HG02610 (cell line): ENCODE measurements at regions not wholly inside any gene's neighbourhood (a gene's known extent, or its start where the extent isn't known, plus 50 kb on each side); places are given as distances from the start of the nearest gene placed in this dataset.

ENCODE experiments used
- ATAC-seq: cut with Tn5 transposase; IDR thresholded peaks from one replicate; pipeline ENCODE4 v1.9.1; 2021; ENCODE audit warnings: mild to moderate bottlenecking, moderate library complexity; ENCODE audit not compliant: unreplicated experiment

- no peak for ATAC-seq
Measured at GRCh38 chr19:31963746-31964145, 381.7 kb upstream of the ZNF507 start.

GRCh38 chr19:31969016-31969415 lies 376.4 kb upstream of the ZNF507 start:
- ATAC-seq: no peak

DNA sequence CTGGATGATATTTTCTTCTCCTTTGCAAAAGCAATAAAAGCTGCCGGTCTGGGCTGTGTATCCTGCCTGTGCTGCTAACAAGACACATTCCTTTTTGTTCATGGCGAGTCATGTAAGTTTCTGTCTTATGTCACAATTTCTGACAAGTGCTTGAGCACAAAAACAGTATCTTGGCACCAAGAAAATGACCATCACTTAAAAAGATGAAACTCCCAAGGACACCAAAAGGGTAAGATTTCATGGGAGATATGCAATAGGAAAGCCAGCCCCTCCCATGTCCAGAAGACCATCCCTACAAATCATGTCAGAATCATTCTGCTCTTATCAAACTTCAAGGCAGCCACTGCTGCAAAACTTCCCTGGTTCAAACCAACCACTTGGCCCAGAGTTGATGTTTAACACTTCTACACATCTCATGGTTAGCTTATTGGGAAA lies 375.4 kb upstream of the ZNF507 start:
- ATAC-seq: no peak

DNA sequence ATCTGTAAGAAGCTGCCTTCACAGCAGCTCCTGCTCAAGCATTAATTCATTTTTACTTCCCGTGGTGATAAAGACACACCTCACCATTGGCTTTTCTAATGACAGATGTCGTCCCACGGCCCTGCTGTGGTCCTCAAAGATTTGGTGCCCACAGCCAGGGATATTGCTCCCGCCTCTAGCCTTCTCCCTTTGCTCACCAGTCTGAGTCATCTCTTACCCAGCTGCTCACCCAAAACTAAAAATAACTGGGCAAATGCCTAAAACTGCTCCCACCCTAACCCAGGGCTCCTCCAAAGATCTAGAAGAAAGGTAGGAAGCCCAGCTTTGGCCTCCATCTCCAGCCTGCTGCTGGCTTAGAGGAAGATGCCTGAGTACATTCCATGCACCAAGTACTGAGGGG lies 371.1 kb upstream of the ZNF507 start:
- no peak for ATAC-seq

DNA sequence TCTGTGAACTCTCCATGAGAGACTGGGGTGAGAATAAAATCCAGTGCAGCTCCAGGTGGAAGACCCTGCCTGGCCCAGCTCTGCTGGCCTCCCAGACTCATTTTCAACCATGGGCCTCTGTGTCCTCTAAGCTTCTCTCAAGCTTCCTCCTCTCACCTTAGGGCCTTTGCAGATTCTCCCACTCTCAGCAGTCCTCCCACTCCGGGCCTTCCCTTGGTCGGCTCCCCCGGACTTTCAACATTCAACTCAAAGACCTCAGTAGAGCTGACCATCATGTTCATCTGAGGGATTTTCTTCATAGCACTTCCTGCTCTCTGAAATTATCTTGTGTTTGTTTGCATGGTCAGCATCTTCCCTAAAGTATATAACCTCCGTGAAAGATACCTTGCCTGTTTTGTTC lies 370.5 kb upstream of the ZNF507 start:
- ATAC-seq: no peak

DNA sequence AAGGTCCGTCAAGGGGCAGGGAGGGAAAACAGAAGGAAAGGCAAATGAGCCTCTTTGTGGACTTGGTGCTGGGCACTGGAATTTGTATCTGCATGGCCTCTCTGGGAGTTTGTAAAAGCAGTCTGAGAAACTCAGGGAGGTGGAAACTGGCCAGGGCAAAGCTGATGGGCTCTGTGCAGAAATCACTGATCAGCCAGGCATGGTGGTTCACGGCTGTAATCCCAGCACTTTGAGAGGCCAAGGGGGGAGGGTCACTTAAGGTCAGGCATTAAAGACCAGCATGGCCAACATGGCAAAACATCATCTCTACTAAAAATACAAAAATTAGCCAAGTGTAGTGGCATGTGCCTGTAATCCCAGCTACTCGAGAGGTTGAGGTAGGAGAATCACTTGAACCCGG lies 369.9 kb upstream of the ZNF507 start:
- no peak for ATAC-seq

DNA sequence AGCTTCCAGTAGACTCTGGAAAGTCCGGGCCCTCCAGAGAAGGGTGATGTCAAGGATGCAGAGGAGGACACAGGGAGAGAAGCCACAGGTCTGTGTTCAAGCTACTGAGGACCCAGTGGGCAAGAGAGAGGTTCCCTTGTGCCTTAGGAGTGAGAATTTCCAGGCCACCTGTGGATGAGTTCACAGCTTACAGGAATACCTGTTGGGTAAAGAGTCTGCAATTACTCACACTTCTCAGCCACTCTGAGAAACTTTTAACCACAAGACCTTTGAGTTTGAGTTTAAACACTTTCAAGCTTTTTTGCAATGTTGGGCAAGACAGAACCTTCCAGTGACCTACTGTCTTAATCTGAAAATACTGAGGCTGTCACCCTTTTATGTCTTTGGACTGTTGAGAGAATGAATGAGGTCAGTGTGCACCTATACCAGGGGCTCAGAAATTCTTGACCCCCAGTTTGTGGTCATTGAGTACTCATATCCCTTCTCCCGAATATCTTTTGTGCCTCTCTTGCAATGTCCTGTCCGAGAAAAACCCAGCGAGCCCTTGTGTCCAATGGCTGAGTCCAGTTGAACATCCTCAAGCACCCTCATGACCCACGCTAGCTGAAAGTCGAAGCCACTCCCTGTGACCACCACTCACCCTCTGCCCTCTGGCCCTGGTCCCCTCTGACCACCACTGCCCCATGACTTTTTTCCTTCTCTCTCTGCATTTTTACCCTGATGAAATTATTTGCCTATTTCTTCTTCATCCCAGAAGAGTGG lies 368.5 kb upstream of the ZNF507 start:
- no peak for ATAC-seq

DNA sequence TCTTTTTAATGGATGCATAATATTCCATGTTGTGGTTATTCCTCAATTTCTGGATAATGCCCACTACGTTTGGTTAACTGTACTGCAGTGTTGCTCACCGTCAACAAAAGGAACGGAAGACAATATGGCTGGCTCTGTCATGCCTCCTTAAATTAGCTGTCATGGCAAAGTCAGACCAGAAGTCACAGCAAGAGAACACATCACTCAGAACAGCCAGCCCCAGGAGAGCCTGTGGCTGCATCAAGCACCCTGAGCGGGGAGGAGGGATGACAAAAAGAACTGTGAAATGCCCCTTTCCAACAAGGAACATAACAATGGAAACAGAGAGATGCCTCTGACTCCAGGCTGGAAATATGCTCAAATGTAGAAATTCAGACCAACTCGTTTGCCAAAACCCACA lies 366.0 kb upstream of the ZNF507 start:
- ATAC-seq: no peak

DNA sequence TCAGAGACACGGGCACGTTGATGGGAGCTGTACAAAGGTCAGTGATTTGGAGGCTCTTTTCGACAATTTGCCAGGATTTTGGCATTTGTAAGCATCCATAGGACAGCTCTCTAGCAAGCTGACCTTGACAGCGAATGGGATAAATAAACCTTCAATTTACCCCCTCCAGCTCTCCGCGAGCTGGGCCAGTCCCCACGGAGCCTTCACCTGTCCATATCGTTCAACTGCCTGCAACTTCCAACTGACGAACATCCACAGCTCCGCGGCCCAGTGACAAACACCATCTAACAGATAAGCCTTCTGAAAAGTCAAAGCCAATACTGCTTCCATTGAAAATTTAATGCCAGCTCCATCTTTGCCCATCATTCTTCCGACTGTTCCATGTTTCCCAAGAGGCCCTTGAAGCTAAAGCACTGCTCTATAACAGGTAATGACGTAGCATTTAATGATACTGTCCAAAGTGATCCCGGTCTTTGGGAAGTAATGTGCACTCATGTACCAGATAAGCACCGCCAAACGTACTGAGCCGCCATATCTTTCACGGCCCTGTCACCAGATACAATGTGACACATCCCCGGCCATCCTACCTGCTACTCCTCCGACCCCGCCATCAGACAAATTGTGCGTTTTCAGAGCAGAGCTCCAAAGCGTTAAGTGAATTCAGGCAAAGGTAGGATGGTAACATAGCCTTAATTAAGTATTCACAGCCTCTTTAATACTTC lies 365.3 kb upstream of the ZNF507 start:
- ATAC-seq: no peak

DNA sequence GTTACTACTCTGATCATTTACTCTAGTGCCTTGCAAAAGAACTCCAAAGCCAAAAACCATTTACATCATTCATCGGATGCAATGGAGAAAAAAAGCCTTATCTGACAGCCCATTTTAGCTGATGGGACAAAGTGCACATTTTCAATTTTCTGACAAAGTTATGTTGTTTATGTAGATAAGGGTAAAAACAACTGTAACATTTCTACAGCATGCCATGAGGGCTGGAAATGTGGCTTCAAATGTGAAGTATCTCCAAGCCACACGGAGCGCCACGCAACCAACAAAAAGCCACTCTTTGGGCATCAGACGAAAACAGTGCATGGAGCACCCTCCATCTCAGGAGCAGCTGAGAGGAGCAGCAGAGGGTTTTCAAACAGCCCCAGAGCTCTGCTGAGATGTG lies 364.6 kb upstream of the ZNF507 start:
- no peak for ATAC-seq

GRCh38 chr19:31981545-31981944 lies 363.9 kb upstream of the ZNF507 start:
- ATAC-seq: no peak

GRCh38 chr19:31983647-31984046 lies 361.8 kb upstream of the ZNF507 start:
- no peak for ATAC-seq

GRCh38 chr19:31985001-31985605 lies 360.3 kb upstream of the ZNF507 start:
- no peak for ATAC-seq

DNA sequence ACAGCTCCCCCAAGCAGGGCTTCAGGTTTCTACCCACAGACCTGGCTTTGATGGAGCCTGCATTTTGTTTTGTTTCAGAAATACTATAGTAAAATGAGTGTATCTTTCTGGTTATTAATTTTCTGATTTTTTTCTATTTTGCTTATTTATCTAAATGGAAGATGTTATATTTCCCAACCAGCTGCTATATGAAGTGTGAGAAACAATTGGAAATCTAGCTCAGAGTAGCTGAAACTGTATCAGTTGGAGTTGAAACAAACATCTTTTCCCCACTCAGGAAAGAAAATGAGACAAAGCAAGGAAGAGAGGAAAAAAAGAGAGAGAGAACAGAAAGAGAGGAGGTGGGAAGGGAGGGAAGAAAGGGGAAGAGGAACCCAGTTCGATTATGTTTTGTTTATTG lies 358.5 kb upstream of the ZNF507 start:
- no peak for ATAC-seq

GRCh38 chr19:31988256-31988655 lies 357.2 kb upstream of the ZNF507 start:
- ATAC-seq: no peak

- ATAC-seq: no peak
Measured at GRCh38 chr19:31991984-31992655, 353.3 kb upstream of the ZNF507 start.

GRCh38 chr19:31992750-31993149 lies 352.7 kb upstream of the ZNF507 start:
- no peak for ATAC-seq

DNA sequence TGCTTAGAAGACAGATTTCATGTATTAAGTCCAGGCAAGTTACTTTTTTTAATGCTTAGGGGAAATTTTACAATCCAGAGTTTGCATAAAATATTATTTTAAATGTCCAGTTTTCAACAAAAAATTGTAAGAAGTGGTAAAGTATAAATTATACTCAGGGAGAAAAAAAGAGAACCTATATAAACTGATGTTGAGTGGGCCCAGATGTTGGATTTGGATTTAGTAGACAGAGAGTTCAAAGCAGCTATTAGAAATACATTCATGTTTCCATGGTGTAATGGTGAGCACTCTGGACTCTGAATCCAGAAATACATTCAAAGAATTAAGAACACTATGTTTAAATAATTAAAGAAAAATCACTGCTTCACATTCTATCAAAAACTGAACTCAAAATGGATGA lies 349.9 kb upstream of the ZNF507 start:
- no peak for ATAC-seq

DNA sequence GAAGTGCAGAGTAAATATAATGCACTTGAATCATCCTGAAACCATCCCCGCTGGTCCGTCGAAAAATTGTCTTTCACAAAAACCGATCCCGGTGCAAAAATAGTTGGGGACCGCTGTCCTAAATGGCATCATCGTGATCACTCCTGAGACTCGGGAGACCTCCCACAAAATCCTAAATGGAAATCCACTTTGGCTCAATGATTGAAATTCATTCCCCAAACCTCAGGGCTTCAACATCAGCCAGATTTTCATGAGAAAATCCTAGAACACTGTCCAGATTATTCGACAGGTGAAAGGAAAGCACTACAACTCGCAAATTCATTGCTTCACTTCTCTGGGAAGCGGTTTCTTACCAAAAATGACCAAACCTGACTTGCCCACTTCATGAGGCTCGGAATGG lies 335.3 kb upstream of the ZNF507 start:
- no peak for ATAC-seq

- ATAC-seq: no peak
Measured at GRCh38 chr19:32012206-32012605, 333.2 kb upstream of the ZNF507 start.

DNA sequence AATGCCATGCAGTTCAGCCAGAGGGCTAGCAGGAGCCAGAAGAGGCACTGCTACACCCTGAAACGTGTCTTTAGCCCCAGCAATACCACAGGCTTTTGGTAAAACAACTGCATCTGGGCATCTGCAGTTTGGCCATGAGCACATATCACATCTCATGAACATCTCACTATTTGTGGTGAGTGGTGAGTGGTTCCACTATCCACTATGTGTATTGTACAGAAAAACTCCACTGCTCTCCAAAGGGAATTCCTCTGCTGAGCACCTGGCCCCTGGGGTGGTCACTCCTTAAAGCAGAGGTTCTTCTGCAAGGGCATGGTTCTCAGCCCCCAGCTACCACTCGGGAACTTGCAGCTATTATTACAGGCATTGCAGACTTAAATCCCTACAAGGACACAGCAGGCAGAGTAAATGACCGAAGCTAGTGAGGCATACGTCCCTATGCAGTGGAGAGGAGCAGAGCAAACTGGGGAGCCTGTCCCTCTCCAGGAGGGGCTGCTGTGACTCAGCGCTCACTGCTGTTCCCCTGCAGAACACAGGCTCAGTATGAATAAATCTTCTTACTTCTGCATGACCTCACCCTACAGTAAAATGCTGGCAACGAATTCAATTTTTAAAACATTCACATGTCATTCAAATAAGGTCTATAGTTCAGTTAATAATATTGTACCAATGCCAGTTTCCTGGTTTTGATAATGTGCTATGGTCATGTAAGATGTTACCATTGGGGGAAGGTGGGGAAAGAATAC lies 332.4 kb upstream of the ZNF507 start:
- no peak for ATAC-seq
